Neuronal stem cell (in vitro differentiated cells): ENCODE measurements at regions not wholly inside any gene's neighbourhood (a gene's known extent, or its start where the extent isn't known, plus 50 kb on each side); places are given as distances from the start of the nearest gene placed in this dataset.
A peak's percentile ranks its signal among the peaks of the same experiment; 100 is the strongest.

Experiments
- DNase-seq: peaks from one replicate; pipeline ENCODE4 v3.0.0-alpha.2; 2013; ENCODE audit warnings: low spot score
- H2AFZ ChIP-seq: one replicate; pipeline ENCODE4 v1.6.1; 2013; ENCODE audit warnings: mild to moderate bottlenecking, low read length, inconsistent platforms
- H2AK5ac ChIP-seq: 2 replicates; pipeline ENCODE4 v1.6.1; 2013; ENCODE audit warnings: low read depth, mild to moderate bottlenecking, inconsistent platforms, low read length, moderate library complexity, mixed read lengths
- H2BK120ac ChIP-seq: 2 replicates; pipeline ENCODE4 v1.6.1; 2013; ENCODE audit warnings: low read depth, mild to moderate bottlenecking, inconsistent platforms, low read length, moderate library complexity, mixed read lengths
- H2BK12ac ChIP-seq: one replicate; pipeline ENCODE4 v1.6.1; 2013; ENCODE audit warnings: low read length, inconsistent platforms
- H2BK15ac ChIP-seq: 2 replicates; pipeline ENCODE4 v1.6.1; 2013; ENCODE audit warnings: mild to moderate bottlenecking, low read length, inconsistent platforms, mixed read lengths
- H2BK5ac ChIP-seq: one replicate; pipeline ENCODE4 v1.6.1; 2013; ENCODE audit warnings: inconsistent platforms, mild to moderate bottlenecking, low read length, moderate library complexity
- H3K14ac ChIP-seq: one replicate; pipeline ENCODE4 v1.6.1; 2013; ENCODE audit warnings: low read length, inconsistent platforms
- H3K18ac ChIP-seq: 2 replicates; pipeline ENCODE4 v1.6.1; 2013; ENCODE audit warnings: low read length, inconsistent platforms
- H3K23ac ChIP-seq: 2 replicates; pipeline ENCODE4 v1.6.1; 2013; ENCODE audit warnings: low read depth, mild to moderate bottlenecking, mixed read lengths, low read length, inconsistent platforms; ENCODE audit not compliant: poor library complexity
- H3K27ac ChIP-seq: replicated peaks from 3 replicates; pipeline ENCODE4 v1.5.1; 2013; ENCODE audit warnings: low read length, inconsistent platforms
- H3K27me3 ChIP-seq, 3 experiments: 2 replicates each; pipeline ENCODE4 v1.6.1; 2013; ENCODE audit warnings: low read length in 3 of 3, mild to moderate bottlenecking in 2 of 3, inconsistent platforms in 1 of 3, low read depth in 1 of 3, mixed read lengths in 1 of 3, moderate library complexity in 1 of 3; ENCODE audit not compliant: control insufficient read depth in 3 of 3, insufficient read depth in 3 of 3
- H3K36me3 ChIP-seq, 2 donors: replicated peaks in 1 of 2; 2 replicates each; pipeline ENCODE4 v1.6.1; 2013; ENCODE audit warnings: low read length in 2 of 2; ENCODE audit not compliant: control insufficient read depth in 2 of 2, insufficient read depth in 2 of 2
- H3K4ac ChIP-seq: 2 replicates; pipeline ENCODE4 v1.6.1; 2013; ENCODE audit warnings: inconsistent platforms, mild to moderate bottlenecking, low read length, moderate library complexity
- H3K4me1 ChIP-seq, 2 donors: 1 replicate in 1 of 2; 2 replicates in 1 of 2; pipeline ENCODE4 v1.6.1; 2013; ENCODE audit warnings: low read length in 2 of 2, low read depth in 1 of 2; ENCODE audit not compliant: control insufficient read depth in 2 of 2, insufficient read depth in 1 of 2
- H3K4me2 ChIP-seq: one replicate; pipeline ENCODE4 v1.6.1; 2013; ENCODE audit warnings: mild to moderate bottlenecking, low read length, inconsistent platforms; ENCODE audit not compliant: insufficient read depth, poor library complexity, severe bottlenecking
- H3K4me3 ChIP-seq, 2 donors: 2 replicates each; pipeline ENCODE4 v1.5.1; 2013; ENCODE audit warnings: low read length in 2 of 2, mild to moderate bottlenecking in 2 of 2, inconsistent platforms in 1 of 2, moderate library complexity in 1 of 2
- H3K79me1 ChIP-seq: one replicate; pipeline ENCODE4 v1.6.1; 2013; ENCODE audit warnings: low read depth, mild to moderate bottlenecking, inconsistent platforms, low read length, moderate library complexity
- H3K9ac ChIP-seq: one replicate; pipeline ENCODE4 v1.6.1; 2013; ENCODE audit warnings: mild to moderate bottlenecking, low read depth, low read length, inconsistent platforms; ENCODE audit not compliant: poor library complexity
- H3K9me3 ChIP-seq, 2 donors: replicated peaks in 1 of 2; 2 replicates each; pipeline versions ENCODE3 to v1.6.1; 2013; ENCODE audit warnings: low read length in 2 of 2, mild to moderate bottlenecking in 2 of 2, inconsistent platforms in 1 of 2, low read depth in 1 of 2, mixed read lengths in 1 of 2, moderate library complexity in 1 of 2; ENCODE audit not compliant: control insufficient read depth in 2 of 2, insufficient read depth in 1 of 2
- H4K8ac ChIP-seq: one replicate; pipeline ENCODE4 v1.6.1; 2013; ENCODE audit warnings: low read depth, mild to moderate bottlenecking, inconsistent platforms, low read length, moderate library complexity
- H4K91ac ChIP-seq: one replicate; pipeline ENCODE4 v1.6.1; 2013; ENCODE audit warnings: low read length, low read depth, mild to moderate bottlenecking, inconsistent platforms; ENCODE audit not compliant: poor library complexity
- WGBS, 2 donors: extraction: QIAGEN DNeasy Blood & Tissue Kit; methylation state at CpG; one replicate each; pipeline ENCODE4 v1.1.7; 2013; ENCODE audit warnings: missing lambda C conversion rate in 2 of 2, mixed read lengths in 1 of 2; ENCODE audit not compliant: insufficient read length in 2 of 2, insufficient replicate concordance in 1 of 2; ENCODE audit errors: extremely low coverage in 2 of 2; 5-methylcytosine and 5-hydroxymethylcytosine counted together

GRCh38 chr12:77225373-77225772 lies 160.0 kb upstream of the E2F7 start:
- Histone ChIP-seq H2BK12ac (no peak overlapping the region), H3K4ac (no peak overlapping the region), H2BK120ac (no peak overlapping the region), H2AK5ac (no peak overlapping the region), H2AFZ (no peak overlapping the region), H3K27me3 (no peaks in the 10 kb centered on the region), H3K14ac (no peak overlapping the region), H2BK5ac (no peak overlapping the region), H3K27ac (no peak overlapping the region), H3K4me1 (no peaks in the 10 kb centered on the region), H4K91ac (no peak overlapping the region), H3K4me3 (no peak overlapping the region), H3K9ac (no peak overlapping the region), H3K18ac (peak overlapping the region; percentile 35), H2BK15ac (no peak overlapping the region), H3K23ac (no peak overlapping the region), H3K9me3 (no peaks in the 10 kb centered on the region), H3K79me1 (no peaks in the 10 kb centered on the region), H3K36me3 (no peaks in the 10 kb centered on the region), H3K4me2 (no peak overlapping the region), H4K8ac (no peak overlapping the region)
- DNase-seq = no peak
- WGBS, 2 donors = no CpG with 5 or more reads among the region's 4 CpGs

GRCh38 chr12:77224346-77224745 lies 159.0 kb upstream of the E2F7 start:
- no peak overlapping the region for H3K23ac ChIP-seq
- H3K79me1 ChIP-seq = no peaks in the 10 kb centered on the region
- H3K9me3 ChIP-seq = no peaks in the 10 kb centered on the region
- H2AFZ ChIP-seq = no peak overlapping the region
- no peak overlapping the region for H3K9ac ChIP-seq
- no peak overlapping the region for H2BK15ac ChIP-seq
- H3K36me3 ChIP-seq = no peaks in the 10 kb centered on the region
- DNase-seq = no peak
- no peak overlapping the region for H3K27ac ChIP-seq
- H3K27me3 ChIP-seq = no peaks in the 10 kb centered on the region
- no peaks in the 10 kb centered on the region for H3K4me1 ChIP-seq
- H2BK5ac ChIP-seq = no peak overlapping the region
- no peak overlapping the region for H2AK5ac ChIP-seq
- peak overlapping the region; percentile 10 for H3K14ac ChIP-seq
- H2BK120ac ChIP-seq = no peak overlapping the region
- no peak overlapping the region for H3K18ac ChIP-seq
- WGBS, 2 donors = no CpG with 5 or more reads among the region's 2 CpGs
- no peak overlapping the region for H4K8ac ChIP-seq
- H4K91ac ChIP-seq = no peak overlapping the region
- no peak overlapping the region for H3K4me3 ChIP-seq
- no peak overlapping the region for H3K4me2 ChIP-seq
- H3K4ac ChIP-seq = no peak overlapping the region
- no peak overlapping the region for H2BK12ac ChIP-seq

- no peak overlapping the region for H3K27ac ChIP-seq
- H4K8ac ChIP-seq = no peak overlapping the region
- no peak overlapping the region for H2AFZ ChIP-seq
- no peak overlapping the region for H3K23ac ChIP-seq
- H3K4me2 ChIP-seq = no peak overlapping the region
- no peak for DNase-seq
- H3K36me3 ChIP-seq = no peaks in the 10 kb centered on the region
- H3K4ac ChIP-seq = no peak overlapping the region
- H4K91ac ChIP-seq = no peak overlapping the region
- H3K4me1 ChIP-seq = no peaks in the 10 kb centered on the region
- no peak overlapping the region for H3K14ac ChIP-seq
- no peak overlapping the region for H3K9ac ChIP-seq
- H3K9me3 ChIP-seq = no peaks in the 10 kb centered on the region
- no peak overlapping the region for H3K4me3 ChIP-seq
- no peak overlapping the region for H2BK12ac ChIP-seq
- no peak overlapping the region for H2BK15ac ChIP-seq
- no peak overlapping the region for H3K18ac ChIP-seq
- no CpG with 5 or more reads among the region's 2 CpGs for WGBS, 2 donors
- no peaks in the 10 kb centered on the region for H3K27me3 ChIP-seq
- H3K79me1 ChIP-seq = no peaks in the 10 kb centered on the region
- no peak overlapping the region for H2BK120ac ChIP-seq
- H2BK5ac ChIP-seq = no peak overlapping the region
- no peak overlapping the region for H2AK5ac ChIP-seq
Measured at GRCh38 chr12:77222336-77222735, 157.0 kb upstream of the E2F7 start.

- no CpG with 5 or more reads among the region's 1 CpG for WGBS, 2 donors
- H3K23ac ChIP-seq = no peak overlapping the region
Measured at GRCh38 chr12:77220586-77220985, 155.2 kb upstream of the E2F7 start.

More at GRCh38 chr12:77220586-77220985, 155.2 kb upstream of the E2F7 start:
- Histone ChIP-seq H2AFZ (no peak overlapping the region), H2BK120ac (no peak overlapping the region), H3K79me1 (no peaks in the 10 kb centered on the region), H2BK12ac (no peak overlapping the region), H4K91ac (no peak overlapping the region), H3K4me1 (no peaks in the 10 kb centered on the region), H2BK15ac (no peak overlapping the region), H3K9ac (no peak overlapping the region), H3K4ac (no peak overlapping the region), H3K18ac (no peak overlapping the region), H3K14ac (no peak overlapping the region), H3K9me3 (no peaks in the 10 kb centered on the region), H3K27ac (no peak overlapping the region), H2AK5ac (no peak overlapping the region), H3K27me3 (no peaks in the 10 kb centered on the region), H3K4me2 (no peak overlapping the region), H3K36me3 (no peaks in the 10 kb centered on the region), H3K4me3 (no peak overlapping the region), H2BK5ac (no peak overlapping the region), H4K8ac (no peak overlapping the region)
- no peak for DNase-seq
